WTC11 (cell line): ENCODE measurements at regions not wholly inside any gene's neighbourhood (a gene's known extent, or its start where the extent isn't known, plus 50 kb on each side); places are given as distances from the start of the nearest gene placed in this dataset.

Experiments
- CREB1 ChIP-seq: sonication (generic); formaldehyde crosslinking; IDR thresholded peaks from 2 replicates; pipeline ENCODE4 v1.8.0; 2023; ENCODE audit warnings: mild to moderate bottlenecking, missing genetic modification reagents
- CTCF ChIP-seq: fragments of 200-600 bp; IDR thresholded peaks from 2 replicates; pipeline ENCODE4 v1.8.0; 2022; ENCODE audit warnings: antibody characterized with exemption
- FOXP4 ChIP-seq: sonication (generic); formaldehyde crosslinking; IDR thresholded peaks from 2 replicates; pipeline ENCODE4 v1.8.0; 2022; ENCODE audit warnings: mild to moderate bottlenecking, missing genetic modification reagents
- STAT6 ChIP-seq: sonication (generic); formaldehyde crosslinking; conservative IDR thresholded peaks from 2 replicates; pipeline ENCODE4 v1.8.1; 2023; ENCODE audit warnings: mild to moderate bottlenecking, low read depth, missing genetic modification reagents, moderate library complexity
- ZBTB43 ChIP-seq: sonication (generic); formaldehyde crosslinking; IDR thresholded peaks from 2 replicates; pipeline ENCODE4 v1.8.1; 2023; ENCODE audit warnings: mild to moderate bottlenecking, missing genetic modification reagents
- TF ChIP-seq, protein P1 (sequence below): sonication (generic); formaldehyde crosslinking; IDR thresholded peaks from 2 replicates; pipeline ENCODE4 v1.8.0; 2022; ENCODE audit warnings: mild to moderate bottlenecking, missing genetic modification reagents
- TF ChIP-seq, protein P2 (sequence below): sonication (generic); formaldehyde crosslinking; IDR thresholded peaks from 2 replicates; pipeline ENCODE4 v1.8.1; 2022; ENCODE audit warnings: missing genetic modification reagents, borderline replicate concordance
- TF ChIP-seq, protein P3 (sequence below): sonication (generic); formaldehyde crosslinking; IDR thresholded peaks from 2 replicates; pipeline ENCODE4 v1.8.1; 2023; ENCODE audit warnings: mild to moderate bottlenecking, missing genetic modification reagents, moderate library complexity
- TF ChIP-seq, protein P4 (sequence below): sonication (generic); formaldehyde crosslinking; IDR thresholded peaks from 2 replicates; pipeline ENCODE4 v1.8.1; 2023; ENCODE audit warnings: mild to moderate bottlenecking, moderate library complexity, missing genetic modification reagents

GRCh38 chr6:66986940-66987339, 1279.9 kb upstream of the EYS start:
- TF ChIP-seq, protein P1, sequence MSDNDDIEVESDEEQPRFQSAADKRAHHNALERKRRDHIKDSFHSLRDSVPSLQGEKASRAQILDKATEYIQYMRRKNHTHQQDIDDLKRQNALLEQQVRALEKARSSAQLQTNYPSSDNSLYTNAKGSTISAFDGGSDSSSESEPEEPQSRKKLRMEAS (CRISPR knock-in tag), result no peak
- TF ChIP-seq CTCF (no peak), ZBTB43 (CRISPR knock-in tag) (no peak), STAT6 (no peak), FOXP4 (CRISPR knock-in tag) (no peak), CREB1 (CRISPR knock-in tag) (no peak)
- TF ChIP-seq, protein P2, sequence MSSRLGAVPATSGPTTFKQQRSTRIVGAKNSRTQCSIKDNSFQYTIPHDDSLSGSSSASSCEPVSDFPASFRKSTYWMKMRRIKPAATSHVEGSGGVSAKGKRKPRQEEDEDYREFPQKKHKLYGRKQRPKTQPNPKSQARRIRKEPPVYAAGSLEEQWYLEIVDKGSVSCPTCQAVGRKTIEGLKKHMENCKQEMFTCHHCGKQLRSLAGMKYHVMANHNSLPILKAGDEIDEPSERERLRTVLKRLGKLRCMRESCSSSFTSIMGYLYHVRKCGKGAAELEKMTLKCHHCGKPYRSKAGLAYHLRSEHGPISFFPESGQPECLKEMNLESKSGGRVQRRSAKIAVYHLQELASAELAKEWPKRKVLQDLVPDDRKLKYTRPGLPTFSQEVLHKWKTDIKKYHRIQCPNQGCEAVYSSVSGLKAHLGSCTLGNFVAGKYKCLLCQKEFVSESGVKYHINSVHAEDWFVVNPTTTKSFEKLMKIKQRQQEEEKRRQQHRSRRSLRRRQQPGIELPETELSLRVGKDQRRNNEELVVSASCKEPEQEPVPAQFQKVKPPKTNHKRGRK (CRISPR knock-in tag), result no peak
- TF ChIP-seq, protein P3, sequence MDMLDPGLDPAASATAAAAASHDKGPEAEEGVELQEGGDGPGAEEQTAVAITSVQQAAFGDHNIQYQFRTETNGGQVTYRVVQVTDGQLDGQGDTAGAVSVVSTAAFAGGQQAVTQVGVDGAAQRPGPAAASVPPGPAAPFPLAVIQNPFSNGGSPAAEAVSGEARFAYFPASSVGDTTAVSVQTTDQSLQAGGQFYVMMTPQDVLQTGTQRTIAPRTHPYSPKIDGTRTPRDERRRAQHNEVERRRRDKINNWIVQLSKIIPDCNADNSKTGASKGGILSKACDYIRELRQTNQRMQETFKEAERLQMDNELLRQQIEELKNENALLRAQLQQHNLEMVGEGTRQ (CRISPR knock-in tag), result no peak
- TF ChIP-seq, protein P4, sequence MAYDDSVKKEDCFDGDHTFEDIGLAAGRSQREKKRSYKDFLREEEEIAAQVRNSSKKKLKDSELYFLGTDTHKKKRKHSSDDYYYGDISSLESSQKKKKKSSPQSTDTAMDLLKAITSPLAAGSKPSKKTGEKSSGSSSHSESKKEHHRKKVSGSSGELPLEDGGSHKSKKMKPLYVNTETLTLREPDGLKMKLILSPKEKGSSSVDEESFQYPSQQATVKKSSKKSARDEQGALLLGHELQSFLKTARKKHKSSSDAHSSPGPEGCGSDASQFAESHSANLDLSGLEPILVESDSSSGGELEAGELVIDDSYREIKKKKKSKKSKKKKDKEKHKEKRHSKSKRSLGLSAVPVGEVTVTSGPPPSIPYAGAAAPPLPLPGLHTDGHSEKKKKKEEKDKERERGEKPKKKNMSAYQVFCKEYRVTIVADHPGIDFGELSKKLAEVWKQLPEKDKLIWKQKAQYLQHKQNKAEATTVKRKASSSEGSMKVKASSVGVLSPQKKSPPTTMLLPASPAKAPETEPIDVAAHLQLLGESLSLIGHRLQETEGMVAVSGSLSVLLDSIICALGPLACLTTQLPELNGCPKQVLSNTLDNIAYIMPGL (CRISPR knock-in tag), result no peak
